ENCODE measurements at regions not wholly inside any gene's neighbourhood (a gene's known extent, or its start where the extent isn't known, plus 50 kb on each side); places are given as distances from the start of the nearest gene placed in this dataset.

DNA sequence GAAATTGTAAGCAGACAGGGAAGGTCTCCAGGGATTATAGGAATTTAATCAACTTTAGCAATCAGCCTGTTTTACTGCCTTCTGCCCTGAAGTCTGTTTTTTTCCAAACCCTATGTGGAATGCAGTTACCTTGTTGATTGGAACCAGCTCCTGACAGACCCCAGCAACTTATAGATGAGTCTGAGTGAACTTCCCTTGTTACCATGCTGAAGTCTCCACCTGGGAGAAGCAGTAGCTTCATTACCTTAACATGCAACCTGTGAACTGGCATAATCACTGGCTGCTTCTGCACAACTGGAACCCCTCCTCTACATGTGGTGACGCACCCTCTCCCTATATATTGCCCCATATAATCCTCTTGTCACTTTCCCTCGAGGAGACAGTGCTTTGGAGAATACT lies 226.3 kb upstream of the SPOPL start:
- TF ChIP-seq GATA2 (IDR thresholded peaks at IDR 0.05; ENCODE audit: low read depth, low read length) (no peak), GATA3 (IDR thresholded peaks at IDR 0.05; ENCODE audit: low read depth, low read length) (no peak)

GRCh38 chr2:138275881-138276280 lies 225.7 kb upstream of the SPOPL start:
- TF ChIP-seq GATA3 (IDR thresholded peaks at IDR 0.05; ENCODE audit: low read depth, low read length) (no peak), GATA2 (IDR thresholded peaks at IDR 0.05; ENCODE audit: low read depth, low read length) (no peak)

DNA sequence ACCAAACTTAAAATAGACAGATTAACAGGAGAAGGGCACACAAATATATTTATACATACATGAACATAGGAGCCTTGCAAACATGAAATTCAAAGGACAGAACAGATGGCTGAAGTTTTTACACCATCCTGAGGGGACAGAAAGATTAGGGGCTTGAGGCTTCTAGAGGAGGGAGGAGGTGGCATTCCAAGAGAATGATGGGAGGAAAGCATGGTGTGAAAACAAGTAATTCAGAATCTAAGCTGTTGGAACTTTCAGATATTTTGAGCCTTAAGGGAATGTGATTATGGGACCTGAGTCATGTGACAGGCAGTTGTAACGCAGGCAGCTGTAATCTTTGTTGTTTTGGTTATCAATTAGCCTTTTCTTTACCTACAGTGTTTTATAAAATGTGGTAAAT lies 225.2 kb upstream of the SPOPL start:
- TF ChIP-seq GATA3 (IDR thresholded peaks at IDR 0.05; ENCODE audit: low read depth, low read length) (no peak), GATA2 (IDR thresholded peaks at IDR 0.05; ENCODE audit: low read depth, low read length) (no peak)

DNA sequence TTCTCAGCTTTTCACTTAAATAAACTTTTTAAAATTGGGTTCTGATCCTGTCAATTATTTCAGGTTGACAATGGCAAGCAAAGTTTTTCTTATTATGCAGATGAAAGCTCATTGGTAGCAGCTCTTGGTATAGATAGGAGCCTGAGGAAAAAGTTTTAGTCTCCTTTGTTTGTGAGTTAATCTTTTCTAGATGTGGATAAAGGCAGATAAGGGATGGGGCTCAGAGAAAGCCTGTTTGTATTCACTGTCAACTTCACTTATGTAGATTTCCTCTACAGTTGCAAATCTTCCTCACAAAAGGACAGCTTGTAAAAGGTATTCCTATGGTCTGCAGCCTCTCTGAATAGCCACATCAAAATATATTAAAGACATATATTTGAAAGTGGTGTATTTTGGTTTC lies 224.5 kb upstream of the SPOPL start:
- no peak for TF ChIP-seq GATA3 (IDR thresholded peaks at IDR 0.05; ENCODE audit: low read depth, low read length)
- no peak for TF ChIP-seq GATA2 (IDR thresholded peaks at IDR 0.05; ENCODE audit: low read depth, low read length)

DNA sequence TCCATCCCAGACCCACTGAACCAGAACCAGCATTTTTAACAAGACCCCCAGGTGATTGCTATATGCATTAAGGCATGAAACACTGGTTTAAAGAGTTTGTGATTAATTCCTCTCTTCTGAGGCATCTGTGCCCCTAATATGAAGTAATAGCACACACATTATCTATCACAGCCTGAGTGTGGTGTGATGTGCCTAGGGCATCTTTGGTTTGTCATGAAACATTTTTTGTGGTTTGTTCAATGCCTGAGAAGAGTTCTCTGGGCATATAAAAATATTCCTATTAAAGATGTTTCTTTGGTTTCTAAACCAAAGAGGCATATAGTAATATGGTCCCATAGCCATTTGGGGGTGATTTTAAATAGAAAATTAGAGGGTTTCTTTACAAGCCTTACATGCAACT lies 221.7 kb upstream of the SPOPL start:
- no peak for TF ChIP-seq GATA3 (IDR thresholded peaks at IDR 0.05; ENCODE audit: low read depth, low read length)
- no peak for TF ChIP-seq GATA2 (IDR thresholded peaks at IDR 0.05; ENCODE audit: low read depth, low read length)

DNA sequence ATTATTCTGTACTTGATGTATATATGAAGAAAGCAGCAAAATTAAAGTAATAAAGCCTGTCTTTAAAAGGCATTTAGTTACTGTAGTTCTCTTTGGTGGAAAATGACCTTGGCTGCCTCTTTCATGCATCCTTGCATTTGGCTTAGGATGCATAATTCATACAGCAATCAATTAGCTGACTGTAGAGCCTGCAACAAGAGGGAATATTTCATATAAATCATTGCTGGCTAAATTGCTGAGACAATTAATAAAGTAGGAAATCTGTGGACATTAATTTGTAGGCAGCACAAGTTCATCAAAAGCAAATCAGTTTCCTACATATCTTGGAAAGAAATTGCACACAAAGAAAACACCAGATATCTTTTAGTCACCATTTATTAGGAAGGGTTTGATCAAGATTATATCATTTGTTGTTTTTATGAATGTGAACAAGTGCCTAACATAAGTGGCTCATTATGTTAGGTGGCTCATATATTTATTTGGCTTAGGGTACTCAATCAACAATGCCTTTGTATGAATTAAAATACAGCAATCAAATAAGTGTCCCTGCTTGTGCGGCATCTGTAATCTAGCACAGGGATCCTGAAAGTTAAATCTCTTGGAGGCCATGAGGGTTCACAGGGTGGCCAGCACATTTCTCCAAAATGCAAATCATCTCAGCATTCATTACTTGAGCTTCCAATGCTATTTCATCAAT lies 220.4 kb upstream of the SPOPL start:
- no peak for TF ChIP-seq GATA3 (IDR thresholded peaks at IDR 0.05; ENCODE audit: low read depth, low read length)
- TF ChIP-seq GATA2 (IDR thresholded peaks at IDR 0.05; ENCODE audit: low read depth, low read length): no peak

- no peak for TF ChIP-seq GATA2 (IDR thresholded peaks at IDR 0.05; ENCODE audit: low read depth, low read length)
Measured at GRCh38 chr2:138282014-138282672, 219.4 kb upstream of the SPOPL start.

DNA sequence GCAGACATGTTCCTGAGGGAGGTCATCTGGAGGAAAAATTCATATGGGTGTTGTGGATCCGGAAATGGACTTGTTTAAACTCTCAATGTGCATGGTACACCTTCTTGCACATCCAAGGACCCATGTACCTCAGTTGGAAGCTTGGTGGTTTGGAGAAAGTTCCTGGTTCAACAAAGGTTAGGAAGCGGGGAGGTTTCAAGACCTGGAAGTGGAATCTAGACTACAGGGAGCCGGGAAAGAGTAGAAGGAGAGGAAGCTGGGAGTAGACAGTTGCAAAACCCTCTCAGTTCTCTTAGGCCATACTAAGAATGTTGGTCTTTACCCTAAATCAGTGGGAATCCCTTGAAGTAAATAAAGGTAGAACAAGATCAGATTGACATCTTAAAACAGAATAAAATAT lies 209.8 kb upstream of the SPOPL start:
- TF ChIP-seq GATA3 (IDR thresholded peaks at IDR 0.05; ENCODE audit: low read depth, low read length) (no peak), GATA2 (IDR thresholded peaks at IDR 0.05; ENCODE audit: low read depth, low read length) (no peak)

DNA sequence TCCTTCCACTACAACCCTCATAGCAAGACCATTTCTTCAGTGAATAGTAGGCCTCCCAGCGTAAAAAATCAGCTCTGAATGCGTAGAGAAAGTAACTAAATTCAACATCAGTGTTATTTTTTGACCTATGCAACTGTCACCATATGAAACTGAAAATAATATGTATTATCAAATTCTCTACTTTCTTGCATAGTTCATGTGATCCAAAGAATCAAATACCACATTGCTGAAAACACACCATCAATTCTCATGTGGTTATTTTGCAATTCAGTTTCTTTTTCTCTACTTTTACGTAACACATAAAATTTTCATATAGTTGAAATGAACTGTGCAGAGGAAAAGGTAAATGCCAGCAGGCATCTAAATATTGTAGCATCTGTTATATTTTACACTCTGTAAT lies 208.5 kb upstream of the SPOPL start:
- TF ChIP-seq GATA3 (IDR thresholded peaks at IDR 0.05; ENCODE audit: low read depth, low read length): no peak
- no peak for TF ChIP-seq GATA2 (IDR thresholded peaks at IDR 0.05; ENCODE audit: low read depth, low read length)

GRCh38 chr2:138293549-138293948 lies 208.0 kb upstream of the SPOPL start:
- TF ChIP-seq GATA2 (IDR thresholded peaks at IDR 0.05; ENCODE audit: low read depth, low read length) (no peak), GATA3 (IDR thresholded peaks at IDR 0.05; ENCODE audit: low read depth, low read length) (no peak)

DNA sequence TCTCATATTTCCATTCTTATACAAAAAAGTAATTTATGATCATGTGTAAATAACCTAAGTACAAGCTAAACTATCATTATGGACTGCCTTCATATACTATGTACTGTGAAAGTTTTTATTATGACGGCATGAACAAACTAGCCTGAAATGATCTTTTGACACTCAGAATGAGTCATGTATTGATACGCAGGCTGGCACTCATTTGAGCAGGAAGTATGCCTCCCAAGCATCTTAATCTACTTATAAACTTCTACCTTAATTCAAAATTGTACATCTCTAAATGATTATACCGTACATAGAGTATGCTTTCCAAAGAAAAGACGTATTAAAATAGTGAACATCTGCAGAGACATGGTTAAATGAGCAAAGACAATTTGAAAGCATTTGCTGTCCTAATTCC lies 207.1 kb upstream of the SPOPL start:
- TF ChIP-seq GATA2 (IDR thresholded peaks at IDR 0.05; ENCODE audit: low read depth, low read length) (no peak), GATA3 (IDR thresholded peaks at IDR 0.05; ENCODE audit: low read depth, low read length) (no peak)

GRCh38 chr2:138296365-138296764 lies 205.2 kb upstream of the SPOPL start:
- TF ChIP-seq GATA2 (IDR thresholded peaks at IDR 0.05; ENCODE audit: low read depth, low read length) (no peak), GATA3 (IDR thresholded peaks at IDR 0.05; ENCODE audit: low read depth, low read length) (no peak)

- TF ChIP-seq GATA2 (IDR thresholded peaks at IDR 0.05; ENCODE audit: low read depth, low read length): no peak
- no peak for TF ChIP-seq GATA3 (IDR thresholded peaks at IDR 0.05; ENCODE audit: low read depth, low read length)
Measured at GRCh38 chr2:138298120-138298814, 203.3 kb upstream of the SPOPL start.

- TF ChIP-seq GATA3 (IDR thresholded peaks at IDR 0.05; ENCODE audit: low read depth, low read length) (no peak), GATA2 (IDR thresholded peaks at IDR 0.05; ENCODE audit: low read depth, low read length) (no peak)
Measured at GRCh38 chr2:138298900-138299299, 202.7 kb upstream of the SPOPL start.

DNA sequence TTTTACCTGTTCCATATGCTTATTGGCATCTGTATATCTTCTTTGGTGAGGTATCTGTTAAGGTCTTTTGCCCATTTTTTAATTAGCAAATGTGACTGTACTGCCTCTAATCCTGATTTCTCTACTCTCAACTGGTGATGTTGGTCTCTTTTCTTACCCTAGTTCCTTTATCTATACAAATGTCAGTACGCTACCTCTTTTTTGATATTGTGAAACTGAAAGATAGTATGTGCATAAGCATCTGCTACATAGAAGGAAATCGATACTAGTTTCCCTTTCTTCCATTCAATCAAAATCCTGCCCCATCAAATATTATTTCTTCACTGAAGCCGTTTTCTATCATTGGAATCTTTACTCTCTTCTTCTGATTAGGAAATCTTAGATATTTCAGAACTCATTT lies 194.9 kb upstream of the SPOPL start:
- no peak for TF ChIP-seq GATA2 (IDR thresholded peaks at IDR 0.05; ENCODE audit: low read depth, low read length)
